HepG2 (cell line): ENCODE measurements at regions not wholly inside any gene's neighbourhood (a gene's known extent, or its start where the extent isn't known, plus 50 kb on each side); places are given as distances from the start of the nearest gene placed in this dataset.

Experiments used
- ATAC-seq: fragments of 200-7000 bp; cut with Tn5 transposase; 3 replicates; pipeline ENCODE4 v1.9.1; 2020; ENCODE audit warnings: mild to moderate bottlenecking, moderate library complexity
- BruUV-seq: library from RNA; stranded (reverse); fragments of 400-500 nt; replicated peaks from 2 replicates; lab custom pipeline; 2021; lab: Mats Ljungman, UMichigan
- CTCF ChIA-PET: fragments of 300-600 bp; formaldehyde crosslinking; extraction: SDS; loops from one replicate; lab custom pipeline; 2021; ENCODE audit warnings: low total read pairs, inconsistent platforms, low intra/inter-chr PET ratio; lab: Yijun Ruan, JAX
- POLR2A ChIA-PET: fragments of 350-600 bp; sonication (Branson Sonifier 250); formaldehyde crosslinking; loops from one replicate; lab custom pipeline; 2020; ENCODE audit warnings: antibody characterized with exemption, inconsistent platforms; lab: Yijun Ruan, JAX
- DNase-seq: peaks from one replicate; pipeline ENCODE4 v3.0.0-alpha.2; 2015; ENCODE audit warnings: low spot score
- FAIRE-seq: peaks from 3 replicates; lab custom pipeline; 2011; peaks lifted over from hg19 to GRCh38; lab: Jason Lieb, UNC
- H2AFZ ChIP-seq: one replicate; pipeline ENCODE4 v1.6.1; 2011; ENCODE audit warnings: low read length, inconsistent platforms
- H3K27ac ChIP-seq: fragments of 300-600 bp; 3 replicates; pipeline ENCODE4 v1.8.0; 2011; ENCODE audit warnings: mixed run types, mild to moderate bottlenecking, mixed read lengths, low read length, inconsistent platforms; ENCODE audit not compliant: insufficient read depth; ENCODE audit errors: extremely low read length
- H3K27me3 ChIP-seq, 2 experiments: fragments of 200-600 bp in 1 of 2; 2 replicates in 1 of 2; 3 replicates in 1 of 2; pipeline versions ENCODE4 v1.6.0 to v1.8.0; 2011; ENCODE audit warnings: low read length in 2 of 2, mild to moderate bottlenecking in 2 of 2, moderate library complexity in 2 of 2, inconsistent platforms in 1 of 2; ENCODE audit not compliant: insufficient read depth in 2 of 2, control insufficient read depth in 1 of 2
- H3K36me3 ChIP-seq, 2 experiments: fragments of 200-600 bp in 1 of 2; replicated peaks in 1 of 2; 2 replicates in 1 of 2; 3 replicates in 1 of 2; pipeline versions ENCODE4 v1.5.1 to v1.8.0; 2011; ENCODE audit warnings: low read length in 2 of 2, inconsistent platforms in 1 of 2; ENCODE audit not compliant: insufficient read depth in 2 of 2, control insufficient read depth in 1 of 2
- H3K4me1 ChIP-seq: 2 replicates; pipeline ENCODE4 v1.5.1; 2012; ENCODE audit warnings: low read length, inconsistent platforms; ENCODE audit not compliant: insufficient read depth
- H3K4me2 ChIP-seq: 2 replicates; pipeline ENCODE4 v1.6.0; 2011; ENCODE audit warnings: low read depth, low read length, inconsistent platforms
- H3K4me3 ChIP-seq, 3 experiments: fragments of 200-600 bp in 1 of 3; sonication (generic), shearing (Covaris generic) in 1 of 3; replicated peaks in 1 of 3; 2 replicates each; pipeline ENCODE4 v1.5.1; 2011 to 2016; ENCODE audit warnings: low read length in 3 of 3, inconsistent platforms in 2 of 3, low read depth in 2 of 3, mild to moderate bottlenecking in 2 of 3, control low read depth in 1 of 3, mixed read lengths in 1 of 3; ENCODE audit not compliant: insufficient read depth in 1 of 3
- H3K79me2 ChIP-seq: one replicate; pipeline ENCODE4 v1.6.1; 2011; ENCODE audit warnings: low read length, inconsistent platforms; ENCODE audit not compliant: insufficient read depth
- H3K9ac ChIP-seq: 2 replicates; pipeline ENCODE4 v1.6.0; 2011; ENCODE audit warnings: mild to moderate bottlenecking, low read depth, low read length, inconsistent platforms; ENCODE audit not compliant: insufficient read depth
- H3K9me3 ChIP-seq: 2 replicates; pipeline ENCODE4 v1.5.1; 2012; ENCODE audit warnings: mild to moderate bottlenecking, low read length
- H4K20me1 ChIP-seq: 2 replicates; pipeline ENCODE4 v1.6.0; 2011; ENCODE audit warnings: inconsistent platforms, mild to moderate bottlenecking, low read length, moderate library complexity; ENCODE audit not compliant: insufficient read depth
- EZH2 ChIP-seq: conservative IDR thresholded peaks from 2 replicates; pipeline ENCODE4 v1.6.1; 2012; ENCODE audit warnings: mild to moderate bottlenecking, low read depth, low read length, moderate library complexity
- HMGXB4 ChIP-seq, 2 experiments: sonication (generic) in 1 of 2; formaldehyde crosslinking in 1 of 2; IDR thresholded peaks; 2 replicates each; pipeline versions ENCODE4 v1.4.0 to v1.6.1; 2018 to 2020; ENCODE audit warnings: missing genetic modification reagents in 2 of 2, borderline replicate concordance in 1 of 2, low read depth in 1 of 2, mild to moderate bottlenecking in 1 of 2, missing biosample characterization in 1 of 2
- IRF2 ChIP-seq: IDR thresholded peaks from 2 replicates; pipeline ENCODE4 v1.6.1; 2018; ENCODE audit warnings: missing genetic modification reagents, missing compliant biosample characterization
- KDM4B ChIP-seq: sonication (generic); formaldehyde crosslinking; IDR thresholded peaks from 2 replicates; pipeline ENCODE4 v1.4.0; 2020; ENCODE audit warnings: missing genetic modification reagents
- PCBP1 ChIP-seq: fragments of 200-400 bp; formaldehyde crosslinking; IDR thresholded peaks from 2 replicates; pipeline ENCODE4 v1.6.1; 2017; ENCODE audit warnings: mild to moderate bottlenecking, low read depth, low read length, borderline replicate concordance
- PPARG ChIP-seq: conservative IDR thresholded peaks from 2 replicates; pipeline ENCODE4 v1.6.1; 2016; ENCODE audit warnings: missing biosample characterization, missing genetic modification reagents
- SETDB1 ChIP-seq: sonication (generic); formaldehyde crosslinking; IDR thresholded peaks from 2 replicates; pipeline ENCODE4 v1.5.1; 2020; ENCODE audit warnings: missing genetic modification reagents, mild to moderate bottlenecking, borderline replicate concordance
- U2AF2 ChIP-seq: fragments of 200-400 bp; formaldehyde crosslinking; IDR thresholded peaks from 2 replicates; pipeline ENCODE4 v1.6.1; 2017; ENCODE audit warnings: low read depth, mild to moderate bottlenecking, low read length
- ZHX2 ChIP-seq, 2 experiments: sonication (generic) in 1 of 2; formaldehyde crosslinking in 1 of 2; IDR thresholded peaks; 2 replicates each; pipeline versions ENCODE4 v1.6.1 to v1.9.0; 2014 to 2022; ENCODE audit warnings: antibody characterized with exemption in 1 of 2, borderline replicate concordance in 1 of 2, inconsistent platforms in 1 of 2, low read depth in 1 of 2, missing genetic modification reagents in 1 of 2
- ZNF3 ChIP-seq: IDR thresholded peaks from 2 replicates; pipeline ENCODE4 v1.7.0; 2017; ENCODE audit warnings: inconsistent platforms
- ZNF790 ChIP-seq: sonication (generic); formaldehyde crosslinking; IDR thresholded peaks from 2 replicates; pipeline ENCODE4 v1.8.0; 2022; ENCODE audit warnings: missing genetic modification reagents, mild to moderate bottlenecking, borderline replicate concordance
- in situ Hi-C: cut with HindIII; loops from 2 replicates; pipeline ENCODE4 v1.10.0; 2017; ENCODE audit warnings: low pct_unique_long_range_greater_than_20kb; ENCODE audit not compliant: extremely low pct_ligation_motif_present
- intact Hi-C: fragments of 100-400 bp; cut with micrococcal nuclease; formaldehyde crosslinking; loops from one replicate; pipeline ENCODE4 v1.10.0; 2022; ENCODE audit not compliant: unreplicated experiment
- TF ChIP-seq, protein P1 (sequence below): sonication (generic); formaldehyde crosslinking; IDR thresholded peaks from 2 replicates; pipeline ENCODE4 v1.9.0; 2021; ENCODE audit warnings: missing genetic modification reagents, borderline replicate concordance

DNA sequence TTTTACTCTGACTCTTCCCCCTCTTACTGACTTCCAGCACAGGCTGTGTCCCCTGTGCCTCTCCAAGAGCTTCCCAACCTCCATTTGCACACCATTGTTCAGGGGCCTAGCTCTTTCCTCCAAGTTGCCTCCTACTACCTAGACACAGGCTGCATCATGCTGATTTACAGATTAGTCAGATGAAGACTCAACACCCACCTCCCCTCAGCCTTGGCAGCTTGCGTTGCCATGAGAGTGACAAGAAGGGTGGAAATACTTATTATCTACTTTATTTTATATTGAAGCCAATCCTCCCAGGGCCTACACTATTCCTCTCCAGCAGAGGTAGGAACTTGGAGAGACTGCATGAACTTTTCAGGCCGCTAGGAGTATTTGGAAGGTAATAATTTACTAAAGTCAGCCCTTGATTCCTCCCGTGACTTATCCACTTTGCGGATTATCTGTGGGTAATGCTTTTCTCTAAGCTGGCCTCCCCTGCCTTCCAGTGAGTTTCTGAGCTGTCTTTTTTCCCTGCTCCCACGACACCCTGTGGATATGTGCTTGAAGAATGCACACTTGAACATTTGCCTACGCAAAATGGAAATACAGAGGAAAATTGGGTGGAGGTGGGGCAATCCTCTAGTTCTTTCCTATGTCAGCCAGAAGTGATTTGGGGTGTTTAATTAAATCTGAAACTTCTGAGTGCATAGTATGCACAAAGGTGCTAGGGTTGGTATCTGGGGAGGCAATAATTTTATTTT lies 74.1 kb upstream of the TMEM164 start (continued):
- TF ChIP-seq ZHX2 (IDR thresholded peaks at IDR 0.05; ENCODE audit: low read depth) (no peak), ZHX2 (CRISPR knock-in tag; IDR thresholded peaks at IDR 0.05; ENCODE audit: borderline replicate concordance) (no peak), ZNF790 (CRISPR knock-in tag) (no peak)

GRCh38 chrX:109931677-109932076 lies 71.2 kb upstream of the TMEM164 start:
- Histone ChIP-seq H3K27ac (no peak overlapping the region), H3K36me3 (no peaks in the 10 kb centered on the region), H4K20me1 (no peaks in the 10 kb centered on the region), H3K27me3 (no peaks in the 10 kb centered on the region), H3K79me2 (no peaks in the 10 kb centered on the region), H3K9ac (no peak overlapping the region), H3K4me2 (no peak overlapping the region), H2AFZ (no peak overlapping the region), H3K4me1 (no peaks in the 10 kb centered on the region), H3K4me3 (no peak overlapping the region), H3K9me3 (no peaks in the 10 kb centered on the region)
- no peak for ATAC-seq
- CTCF ChIA-PET: no interaction called here
- BruUV-seq: no TSS peak
- intact Hi-C loops: no loop called here
- no peak for DNase-seq
- in situ Hi-C loops: no loop called here
- POLR2A ChIA-PET: no interaction called here
- no peak for FAIRE-seq
- no peak for TF ChIP-seq KDM4B (CRISPR knock-in tag)
- TF ChIP-seq EZH2: no peak
- no peak for TF ChIP-seq ZNF3 (CRISPR knock-in tag)
- TF ChIP-seq PCBP1: no peak
- TF ChIP-seq SETDB1 (CRISPR knock-in tag): no peak
- TF ChIP-seq U2AF2: no peak
- TF ChIP-seq, protein P1, sequence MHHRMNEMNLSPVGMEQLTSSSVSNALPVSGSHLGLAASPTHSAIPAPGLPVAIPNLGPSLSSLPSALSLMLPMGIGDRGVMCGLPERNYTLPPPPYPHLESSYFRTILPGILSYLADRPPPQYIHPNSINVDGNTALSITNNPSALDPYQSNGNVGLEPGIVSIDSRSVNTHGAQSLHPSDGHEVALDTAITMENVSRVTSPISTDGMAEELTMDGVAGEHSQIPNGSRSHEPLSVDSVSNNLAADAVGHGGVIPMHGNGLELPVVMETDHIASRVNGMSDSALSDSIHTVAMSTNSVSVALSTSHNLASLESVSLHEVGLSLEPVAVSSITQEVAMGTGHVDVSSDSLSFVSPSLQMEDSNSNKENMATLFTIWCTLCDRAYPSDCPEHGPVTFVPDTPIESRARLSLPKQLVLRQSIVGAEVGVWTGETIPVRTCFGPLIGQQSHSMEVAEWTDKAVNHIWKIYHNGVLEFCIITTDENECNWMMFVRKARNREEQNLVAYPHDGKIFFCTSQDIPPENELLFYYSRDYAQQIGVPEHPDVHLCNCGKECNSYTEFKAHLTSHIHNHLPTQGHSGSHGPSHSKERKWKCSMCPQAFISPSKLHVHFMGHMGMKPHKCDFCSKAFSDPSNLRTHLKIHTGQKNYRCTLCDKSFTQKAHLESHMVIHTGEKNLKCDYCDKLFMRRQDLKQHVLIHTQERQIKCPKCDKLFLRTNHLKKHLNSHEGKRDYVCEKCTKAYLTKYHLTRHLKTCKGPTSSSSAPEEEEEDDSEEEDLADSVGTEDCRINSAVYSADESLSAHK (CRISPR knock-in tag): no peak
- no peak for TF ChIP-seq PPARG (CRISPR knock-in tag)
- no peak for TF ChIP-seq HMGXB4 (CRISPR knock-in tag; IDR thresholded peaks at IDR 0.05; ENCODE audit: borderline replicate concordance in 1 of 2, low read depth in 1 of 2)
- no peak for TF ChIP-seq IRF2 (CRISPR knock-in tag)
